WI38 (cell line): ENCODE measurements at regions not wholly inside any gene's neighbourhood (a gene's known extent, or its start where the extent isn't known, plus 50 kb on each side); places are given as distances from the start of the nearest gene placed in this dataset.

Source experiments
- H3K4me3 ChIP-seq: 2 replicates; pipeline ENCODE4 v1.5.1; 2011; ENCODE audit warnings: low read depth, mild to moderate bottlenecking, control low read depth, low read length
- TF ChIP-seq, protein P1 (sequence below): IDR thresholded peaks from 2 replicates; pipeline ENCODE4 v1.5.1; 2012; ENCODE audit warnings: low read depth, mild to moderate bottlenecking, control low read depth, low read length

GRCh38 chr10:65496541-65496940, 1429.3 kb upstream of the LRRTM3 start:
- TF ChIP-seq, protein P1, sequence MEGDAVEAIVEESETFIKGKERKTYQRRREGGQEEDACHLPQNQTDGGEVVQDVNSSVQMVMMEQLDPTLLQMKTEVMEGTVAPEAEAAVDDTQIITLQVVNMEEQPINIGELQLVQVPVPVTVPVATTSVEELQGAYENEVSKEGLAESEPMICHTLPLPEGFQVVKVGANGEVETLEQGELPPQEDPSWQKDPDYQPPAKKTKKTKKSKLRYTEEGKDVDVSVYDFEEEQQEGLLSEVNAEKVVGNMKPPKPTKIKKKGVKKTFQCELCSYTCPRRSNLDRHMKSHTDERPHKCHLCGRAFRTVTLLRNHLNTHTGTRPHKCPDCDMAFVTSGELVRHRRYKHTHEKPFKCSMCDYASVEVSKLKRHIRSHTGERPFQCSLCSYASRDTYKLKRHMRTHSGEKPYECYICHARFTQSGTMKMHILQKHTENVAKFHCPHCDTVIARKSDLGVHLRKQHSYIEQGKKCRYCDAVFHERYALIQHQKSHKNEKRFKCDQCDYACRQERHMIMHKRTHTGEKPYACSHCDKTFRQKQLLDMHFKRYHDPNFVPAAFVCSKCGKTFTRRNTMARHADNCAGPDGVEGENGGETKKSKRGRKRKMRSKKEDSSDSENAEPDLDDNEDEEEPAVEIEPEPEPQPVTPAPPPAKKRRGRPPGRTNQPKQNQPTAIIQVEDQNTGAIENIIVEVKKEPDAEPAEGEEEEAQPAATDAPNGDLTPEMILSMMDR: no peak
- no peak overlapping the region for H3K4me3 ChIP-seq

DNA sequence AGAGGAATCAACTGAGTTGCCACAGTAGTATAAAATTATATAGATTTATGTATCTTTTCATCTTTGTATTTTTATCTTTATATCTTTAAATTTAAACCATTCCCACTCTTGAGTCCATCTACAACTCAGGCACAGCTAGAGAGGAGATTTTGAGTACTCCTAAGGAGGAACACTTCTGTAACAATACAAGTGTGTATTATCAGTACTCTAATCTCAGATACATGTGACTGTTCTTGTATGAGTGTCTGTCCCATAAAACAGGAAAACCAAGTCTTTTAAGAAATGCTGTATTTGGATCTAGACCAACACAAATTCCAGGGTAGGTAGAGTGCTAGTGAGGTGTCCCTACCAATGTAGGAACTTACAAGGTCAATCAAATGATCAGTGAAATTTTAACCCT, 1428.0 kb upstream of the LRRTM3 start:
- H3K4me3 ChIP-seq: no peak overlapping the region
- TF ChIP-seq, protein P1: no peak

- TF ChIP-seq, protein P1: no peak
- no peak overlapping the region for H3K4me3 ChIP-seq
Measured at GRCh38 chr10:65500716-65501115, 1425.1 kb upstream of the LRRTM3 start.

DNA sequence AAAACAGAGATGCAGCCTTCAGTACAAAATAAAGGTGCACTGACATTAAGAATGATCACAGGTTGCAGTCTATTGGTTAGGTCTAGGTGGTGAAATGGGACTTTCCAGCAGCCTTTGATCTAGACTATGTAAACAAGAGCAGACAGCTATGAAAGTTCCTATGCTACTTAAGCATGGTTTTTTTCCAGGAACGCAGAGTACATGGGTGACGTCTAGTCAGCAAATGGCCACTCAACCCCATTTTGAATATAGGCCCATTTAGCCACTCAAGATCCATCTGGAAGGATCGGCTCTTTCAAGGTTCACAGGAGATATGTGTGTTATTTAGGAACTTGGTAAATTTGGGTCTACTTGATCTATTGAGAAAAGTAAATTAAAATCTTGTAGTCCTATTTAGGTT, 1424.6 kb upstream of the LRRTM3 start:
- TF ChIP-seq, protein P1: no peak
- H3K4me3 ChIP-seq: no peak overlapping the region

DNA sequence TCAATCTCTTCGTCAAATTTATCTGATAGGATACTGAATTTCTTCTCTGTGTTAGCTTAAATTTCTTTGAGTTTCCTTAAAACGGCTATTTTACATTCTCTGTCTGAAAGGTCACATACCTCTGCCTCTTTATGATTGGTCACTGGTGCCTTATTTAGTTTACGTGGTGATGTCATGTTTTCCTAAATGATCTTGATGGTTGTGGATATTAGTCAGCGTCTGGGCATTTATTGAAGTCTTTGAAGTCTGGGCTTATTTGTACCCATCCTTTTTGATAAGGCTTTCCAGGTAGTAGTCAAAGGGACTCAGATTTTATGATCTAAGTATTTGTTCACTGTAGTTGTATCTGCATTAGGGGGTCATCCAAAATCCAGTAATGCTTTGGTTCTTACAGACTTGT, 1407.5 kb upstream of the LRRTM3 start:
- TF ChIP-seq, protein P1: no peak
- no peak overlapping the region for H3K4me3 ChIP-seq

DNA sequence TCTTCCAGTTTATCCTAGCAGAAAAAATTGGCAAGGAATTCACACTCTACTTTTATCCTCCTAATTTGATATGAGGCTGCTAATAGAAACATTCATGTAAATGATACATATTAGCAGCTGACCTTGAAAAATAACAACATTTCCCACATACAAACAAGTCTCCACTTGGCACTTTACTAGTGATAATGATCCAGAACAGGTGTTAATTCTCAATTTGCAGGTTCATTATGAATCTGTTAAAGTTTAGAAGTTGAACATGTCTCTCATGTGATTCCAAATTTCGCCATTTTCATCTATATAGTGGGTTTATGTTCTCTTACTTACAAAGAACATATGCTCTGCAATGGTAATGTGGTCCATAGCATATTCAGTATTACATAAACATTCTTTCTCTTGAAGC, 1396.8 kb upstream of the LRRTM3 start:
- TF ChIP-seq, protein P1: no peak
- no peak overlapping the region for H3K4me3 ChIP-seq

- TF ChIP-seq, protein P1: no peak
- no peak overlapping the region for H3K4me3 ChIP-seq
Measured at GRCh38 chr10:65531545-65531944, 1394.3 kb upstream of the LRRTM3 start.

- H3K4me3 ChIP-seq: no peak overlapping the region
- TF ChIP-seq, protein P1: no peak
Measured at GRCh38 chr10:65534771-65535170, 1391.1 kb upstream of the LRRTM3 start.
